Epithelial cell of esophagus (primary cell): ENCODE measurements at regions not wholly inside any gene's neighbourhood (a gene's known extent, or its start where the extent isn't known, plus 50 kb on each side); places are given as distances from the start of the nearest gene placed in this dataset.

Experiments
- DNase-seq: peaks from one replicate; pipeline ENCODE4 v3.0.0; 2010; ENCODE audit warnings: low read depth
- H3K4me3 ChIP-seq: 2 replicates; pipeline ENCODE4 v1.5.1; 2011; ENCODE audit warnings: mild to moderate bottlenecking, low read length, control low read depth
- CTCF ChIP-seq: IDR thresholded peaks from 2 replicates; pipeline ENCODE4 v1.5.1; 2011; ENCODE audit warnings: low read depth, mild to moderate bottlenecking, low read length, control low read depth, inconsistent platforms; ENCODE audit not compliant: insufficient read depth; ENCODE audit errors: missing control alignments

GRCh38 chr7:13225068-13225467 is 537.6 kb downstream of the ARL4A start:
- DNase-seq, result no peak
- no peak overlapping the region for H3K4me3 ChIP-seq
- TF ChIP-seq CTCF, result no peak

GRCh38 chr7:13226385-13226784 is 539.0 kb downstream of the ARL4A start:
- TF ChIP-seq CTCF, result no peak

GRCh38 chr7:13231216-13231615 is 543.8 kb downstream of the ARL4A start:
- no peak for TF ChIP-seq CTCF
- no peak overlapping the region for H3K4me3 ChIP-seq
- DNase-seq, result no peak

More at GRCh38 chr7:13226385-13226784, 539.0 kb downstream of the ARL4A start:
- no peak overlapping the region for H3K4me3 ChIP-seq
- no peak for DNase-seq

- TF ChIP-seq CTCF, result no peak
- no peak overlapping the region for H3K4me3 ChIP-seq
- DNase-seq, result no peak
These were observed 548.0 kb downstream of the ARL4A start for GRCh38 chr7:13235436-13235835.

GRCh38 chr7:13236026-13236425 is 548.6 kb downstream of the ARL4A start:
- no peak overlapping the region for H3K4me3 ChIP-seq
- TF ChIP-seq CTCF, result no peak
- DNase-seq, result no peak

- DNase-seq, result peak; percentile 65
- H3K4me3 ChIP-seq, result no peak overlapping the region
- no peak for TF ChIP-seq CTCF
These were observed 552.9 kb downstream of the ARL4A start for GRCh38 chr7:13240349-13240748.

GRCh38 chr7:13241416-13241815 is 554.0 kb downstream of the ARL4A start:
- H3K4me3 ChIP-seq, result no peak overlapping the region
- DNase-seq, result no peak
- no peak for TF ChIP-seq CTCF
